ENCODE measurements at regions not wholly inside any gene's neighbourhood (a gene's known extent, or its start where the extent isn't known, plus 50 kb on each side); places are given as distances from the start of the nearest gene placed in this dataset.

DNA sequence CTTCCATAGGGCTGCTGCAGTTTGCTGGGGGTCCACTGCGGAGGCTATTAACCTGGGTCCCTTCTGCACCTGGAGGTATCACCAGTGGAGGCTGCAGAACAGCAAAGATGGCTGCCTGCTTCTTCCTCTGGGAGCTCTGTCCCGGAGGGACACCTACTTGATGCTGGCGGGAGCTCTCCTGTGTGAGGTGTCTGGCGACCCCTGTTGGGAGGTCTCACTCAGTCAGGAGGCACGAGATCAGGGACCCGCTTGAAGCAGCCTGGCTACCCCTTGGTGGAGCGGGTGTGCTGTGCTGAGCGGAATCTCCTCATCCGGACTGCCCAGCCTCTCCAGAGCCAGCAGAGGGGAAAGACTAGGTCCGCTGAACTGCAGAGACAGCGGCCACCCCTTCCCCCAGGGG, 56.0 kb upstream of the CTXND1 start:
- Mint-ChIP-seq H3K36me3 (no peaks in the 10 kb centered on the region), H3K4me3 (no peak overlapping the region)

DNA sequence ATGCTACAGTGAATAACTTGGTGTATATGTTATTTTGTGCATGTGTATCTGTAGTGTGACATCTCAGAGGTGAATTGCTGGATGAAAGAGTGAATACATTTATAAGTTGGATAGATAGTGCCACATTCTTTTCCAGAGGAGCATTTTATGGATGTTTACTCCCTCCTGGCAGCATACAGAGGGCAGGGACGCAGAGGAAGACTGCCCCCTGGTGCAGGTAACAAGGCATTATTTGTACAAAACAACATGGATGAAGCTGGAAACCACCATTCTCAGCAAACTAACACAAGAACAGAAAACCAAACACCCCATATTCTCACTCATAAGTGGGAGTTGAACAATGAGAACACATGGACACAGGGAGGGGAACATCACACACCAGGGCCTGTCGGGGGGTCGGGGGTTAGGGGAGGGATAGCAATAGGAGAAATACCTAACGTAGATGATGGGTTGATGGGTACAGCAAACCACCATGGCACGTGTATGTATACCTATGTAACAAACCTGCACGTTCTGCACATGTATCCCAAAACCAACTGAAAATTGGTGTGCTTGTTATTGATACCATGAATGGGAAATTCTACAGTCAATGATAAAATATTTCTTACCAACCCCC, 57.9 kb upstream of the CTXND1 start:
- CTCF ChIA-PET: interaction anchor here (1.0 kb wide), 1 partner anchor 67 kb away, joined by 3 read pairs; no protein-coding TSS in a partner anchor
- no peaks in the 10 kb centered on the region for H3K9me3 Mint-ChIP-seq
- DNase-seq: no peak
- H3K27ac Mint-ChIP-seq: no peak overlapping the region
- no peaks in the 10 kb centered on the region for H3K36me3 Mint-ChIP-seq
- H3K27me3 Mint-ChIP-seq: peaks cover 6% of the 10 kb centered on the region
- no peak overlapping the region for H3K4me3 Mint-ChIP-seq
- H3K4me1 Mint-ChIP-seq: no peaks in the 10 kb centered on the region

More for the DNA sequence above, 56.0 kb upstream of the CTXND1 start:
- peaks cover 4% of the 10 kb centered on the region for H3K9me3 Mint-ChIP-seq
- H3K27me3 Mint-ChIP-seq: peaks cover 6% of the 10 kb centered on the region
- CTCF ChIA-PET: no interaction called here
- H3K4me1 Mint-ChIP-seq: no peaks in the 10 kb centered on the region
- DNase-seq: no peak
- no peak overlapping the region for H3K27ac Mint-ChIP-seq

DNA sequence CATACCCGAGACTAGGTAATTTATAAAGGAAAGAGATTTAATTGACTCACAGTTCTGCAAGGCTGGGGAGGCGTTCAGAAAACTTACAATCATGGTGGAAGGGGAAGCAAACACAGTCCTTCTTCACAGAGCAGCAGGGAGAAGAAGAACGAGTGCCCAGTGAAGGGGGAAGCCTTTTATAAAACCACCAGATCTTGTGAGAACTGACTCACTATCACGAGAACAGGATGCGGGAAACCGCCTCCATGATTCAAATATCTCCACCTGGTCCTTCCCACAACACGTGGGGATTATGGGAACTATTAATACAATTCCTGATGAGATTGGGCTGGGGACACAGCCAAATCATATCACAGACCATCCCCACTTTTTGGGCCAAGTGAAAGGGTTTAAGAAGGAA, 58.8 kb upstream of the CTXND1 start:
- no peaks in the 10 kb centered on the region for H3K4me1 Mint-ChIP-seq
- peaks cover 12% of the 10 kb centered on the region for H3K27me3 Mint-ChIP-seq
- no peaks in the 10 kb centered on the region for H3K9me3 Mint-ChIP-seq
- CTCF ChIA-PET: no interaction called here
- no peak overlapping the region for H3K4me3 Mint-ChIP-seq
- no peak overlapping the region for H3K27ac Mint-ChIP-seq
- no peak for DNase-seq
- H3K36me3 Mint-ChIP-seq: no peaks in the 10 kb centered on the region

GRCh38 chr15:80315289-80315987, 63.4 kb upstream of the CTXND1 start:
- DNase-seq: no peak
- H3K27me3 Mint-ChIP-seq: peaks cover 10% of the 10 kb centered on the region
- no peaks in the 10 kb centered on the region for H3K9me3 Mint-ChIP-seq
- no peaks in the 10 kb centered on the region for H3K36me3 Mint-ChIP-seq
- CTCF ChIA-PET: no interaction called here
- H3K27ac Mint-ChIP-seq: no peak overlapping the region
- H3K4me1 Mint-ChIP-seq: no peaks in the 10 kb centered on the region
- no peak overlapping the region for H3K4me3 Mint-ChIP-seq

- no peaks in the 10 kb centered on the region for H3K4me1 Mint-ChIP-seq
Observed at GRCh38 chr15:80317389-80318182, 65.6 kb upstream of the CTXND1 start.

DNA sequence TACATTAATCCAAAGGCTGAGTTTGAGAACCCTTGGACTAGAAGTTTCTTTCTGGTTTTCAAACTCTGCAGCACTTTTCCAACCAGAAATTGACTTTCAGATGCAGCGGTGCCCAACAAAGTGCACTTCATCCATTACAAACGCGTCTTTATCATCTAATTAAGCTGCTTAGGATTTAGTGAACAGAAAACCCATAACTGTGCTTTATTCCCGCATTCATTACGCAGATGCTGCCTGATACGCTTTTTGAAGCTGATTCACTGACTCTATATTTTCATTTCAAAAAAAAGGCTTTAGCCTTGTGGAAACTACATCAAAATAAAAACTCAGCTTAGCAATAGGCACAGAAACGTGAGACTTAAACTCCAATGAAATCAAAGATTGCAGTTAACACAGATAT, 69.8 kb upstream of the CTXND1 start:
- peaks cover 4% of the 10 kb centered on the region for H3K27me3 Mint-ChIP-seq
- H3K36me3 Mint-ChIP-seq: no peaks in the 10 kb centered on the region
- DNase-seq: no peak
- no peak overlapping the region for H3K27ac Mint-ChIP-seq
- CTCF ChIA-PET: no interaction called here
- H3K9me3 Mint-ChIP-seq: no peaks in the 10 kb centered on the region
- no peaks in the 10 kb centered on the region for H3K4me1 Mint-ChIP-seq
- no peak overlapping the region for H3K4me3 Mint-ChIP-seq

More at GRCh38 chr15:80317389-80318182, 65.6 kb upstream of the CTXND1 start:
- no peak for DNase-seq
- Mint-ChIP-seq H3K27ac (no peak overlapping the region), H3K9me3 (no peaks in the 10 kb centered on the region), H3K36me3 (no peaks in the 10 kb centered on the region), H3K4me3 (no peak overlapping the region), H3K27me3 (peaks cover 10% of the 10 kb centered on the region)
- CTCF ChIA-PET: no interaction called here

DNA sequence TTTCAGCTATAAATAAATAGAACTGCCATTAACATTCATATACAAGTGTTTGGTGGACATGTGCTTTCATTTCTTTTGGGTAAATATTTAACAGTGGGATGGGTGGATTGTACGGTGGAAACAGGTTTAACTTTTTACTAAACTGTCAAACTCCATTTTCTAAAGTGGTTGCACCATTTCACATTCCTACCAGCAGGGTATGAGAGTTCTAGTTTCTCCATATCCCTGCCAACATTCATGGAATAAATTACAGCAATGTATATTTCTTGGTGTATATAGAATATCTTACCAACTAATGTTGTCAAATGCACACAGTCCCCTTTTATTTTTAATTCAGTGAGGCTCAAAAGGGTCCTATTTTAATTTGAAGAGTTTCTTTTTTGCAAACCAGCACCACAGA, 71.3 kb upstream of the CTXND1 start:
- no peak overlapping the region for H3K4me3 Mint-ChIP-seq
- H3K27ac Mint-ChIP-seq: no peak overlapping the region
- peaks cover 4% of the 10 kb centered on the region for H3K27me3 Mint-ChIP-seq
- H3K4me1 Mint-ChIP-seq: no peaks in the 10 kb centered on the region
- no peaks in the 10 kb centered on the region for H3K9me3 Mint-ChIP-seq
- CTCF ChIA-PET: no interaction called here
- H3K36me3 Mint-ChIP-seq: no peaks in the 10 kb centered on the region
- DNase-seq: no peak

- CTCF ChIA-PET: no interaction called here
Observed at GRCh38 chr15:80324545-80325080, 72.6 kb upstream of the CTXND1 start.

GRCh38 chr15:80325206-80325605, 73.2 kb upstream of the CTXND1 start:
- Mint-ChIP-seq H3K36me3 (no peaks in the 10 kb centered on the region), H3K27me3 (no peaks in the 10 kb centered on the region), H3K4me3 (no peak overlapping the region), H3K4me1 (no peaks in the 10 kb centered on the region), H3K27ac (no peak overlapping the region), H3K9me3 (no peaks in the 10 kb centered on the region)
- DNase-seq: no peak
- CTCF ChIA-PET: no interaction called here

More at GRCh38 chr15:80324545-80325080, 72.6 kb upstream of the CTXND1 start:
- H3K9me3 Mint-ChIP-seq: no peaks in the 10 kb centered on the region
- H3K27ac Mint-ChIP-seq: no peak overlapping the region
- H3K36me3 Mint-ChIP-seq: no peaks in the 10 kb centered on the region
- no peak overlapping the region for H3K4me3 Mint-ChIP-seq
- no peak for DNase-seq
- H3K27me3 Mint-ChIP-seq: no peaks in the 10 kb centered on the region
- no peaks in the 10 kb centered on the region for H3K4me1 Mint-ChIP-seq

- Mint-ChIP-seq H3K36me3 (no peaks in the 10 kb centered on the region), H3K27ac (no peak overlapping the region), H3K27me3 (no peaks in the 10 kb centered on the region), H3K4me1 (no peaks in the 10 kb centered on the region), H3K4me3 (no peak overlapping the region), H3K9me3 (no peaks in the 10 kb centered on the region)
- CTCF ChIA-PET: no interaction called here
- no peak for DNase-seq
Observed at GRCh38 chr15:80326270-80326669, 74.3 kb upstream of the CTXND1 start.

DNA sequence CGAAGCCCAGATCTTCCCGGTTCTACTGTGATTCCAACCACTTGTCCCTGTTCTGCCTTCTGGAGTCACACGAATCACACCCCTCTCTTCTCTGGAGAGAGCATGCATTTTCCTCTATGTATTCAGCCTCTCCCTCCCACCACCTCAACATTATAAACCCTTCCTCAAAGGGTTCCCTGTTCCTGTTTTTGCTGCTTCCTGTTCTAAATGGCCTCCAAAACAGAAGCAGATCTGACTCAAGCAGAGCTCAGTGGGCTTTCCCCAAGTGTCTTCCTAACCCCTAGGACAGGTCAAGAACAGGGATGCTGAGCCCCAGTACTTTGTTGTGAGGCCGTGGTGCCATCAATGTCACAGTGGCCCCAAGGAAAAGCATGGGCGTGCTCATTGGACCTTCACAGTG, 75.7 kb upstream of the ARNT2 start:
- no peak for DNase-seq
- Mint-ChIP-seq H3K36me3 (no peaks in the 10 kb centered on the region), H3K9me3 (no peaks in the 10 kb centered on the region), H3K4me1 (no peaks in the 10 kb centered on the region), H3K27me3 (no peaks in the 10 kb centered on the region), H3K4me3 (no peak overlapping the region), H3K27ac (no peak overlapping the region)
- CTCF ChIA-PET: no interaction called here

DNA sequence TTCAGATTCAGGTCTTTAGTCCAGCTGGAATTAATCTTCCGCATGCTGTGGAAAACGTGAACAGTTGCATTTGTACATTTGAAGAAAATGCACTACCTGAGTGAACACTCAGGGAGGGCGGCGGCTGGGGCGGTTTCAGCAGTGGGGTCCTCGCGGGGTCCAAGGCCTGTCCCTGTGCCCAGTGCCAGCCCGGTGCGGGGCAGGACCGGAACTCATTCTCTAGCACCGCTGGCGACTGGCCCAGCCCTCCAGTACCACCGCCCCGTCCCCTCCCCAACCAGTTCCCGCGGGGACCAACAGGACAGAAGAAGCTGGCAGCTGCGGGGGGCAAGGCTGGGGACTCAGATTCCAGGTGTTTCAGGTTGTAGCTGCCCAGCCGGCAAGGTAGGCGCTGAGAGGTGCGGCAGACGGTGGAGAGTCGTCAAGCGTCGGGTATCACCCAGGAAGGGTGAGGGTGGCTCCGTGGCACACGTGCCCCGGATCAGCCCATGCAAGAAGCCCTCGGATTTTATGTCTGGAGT, 72.2 kb upstream of the ARNT2 start:
- CTCF ChIA-PET: no interaction called here
- Mint-ChIP-seq H3K36me3 (no peaks in the 10 kb centered on the region), H3K9me3 (no peaks in the 10 kb centered on the region), H3K4me3 (no peak overlapping the region), H3K27me3 (peaks cover 4% of the 10 kb centered on the region), H3K4me1 (no peaks in the 10 kb centered on the region), H3K27ac (no peak overlapping the region)
- DNase-seq: no peak

GRCh38 chr15:80333261-80333660, 70.9 kb upstream of the ARNT2 start:
- no peaks in the 10 kb centered on the region for H3K4me1 Mint-ChIP-seq
- H3K4me3 Mint-ChIP-seq: no peak overlapping the region
- CTCF ChIA-PET: no interaction called here
- no peaks in the 10 kb centered on the region for H3K9me3 Mint-ChIP-seq
- no peak for DNase-seq
- H3K27ac Mint-ChIP-seq: no peak overlapping the region
- no peaks in the 10 kb centered on the region for H3K36me3 Mint-ChIP-seq
- H3K27me3 Mint-ChIP-seq: peaks cover 4% of the 10 kb centered on the region

DNA sequence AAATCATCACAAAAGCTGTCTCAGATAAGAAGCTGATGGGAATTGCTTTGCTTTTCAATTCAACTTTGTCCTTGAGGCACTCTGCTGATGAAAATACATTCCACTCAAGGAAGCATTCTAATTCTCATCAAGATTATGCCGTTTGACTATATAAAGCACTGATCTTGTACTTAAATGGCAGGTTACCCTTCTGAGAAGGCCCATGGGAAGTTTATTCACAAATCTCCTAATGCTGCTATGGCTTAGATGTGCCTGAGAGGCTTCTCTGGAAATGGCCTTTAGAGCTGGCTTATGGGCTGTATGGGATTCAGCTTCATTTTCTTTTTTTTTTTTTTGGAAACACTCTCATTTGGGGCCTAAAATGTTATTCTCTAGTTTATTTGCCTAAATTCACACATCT, 69.7 kb upstream of the ARNT2 start:
- DNase-seq: no peak
- CTCF ChIA-PET: no interaction called here
- Mint-ChIP-seq H3K4me3 (no peak overlapping the region), H3K9me3 (no peaks in the 10 kb centered on the region), H3K27me3 (peaks cover 4% of the 10 kb centered on the region), H3K27ac (no peak overlapping the region), H3K4me1 (no peaks in the 10 kb centered on the region), H3K36me3 (no peaks in the 10 kb centered on the region)

All from activated naive CD4-positive, alpha-beta T cell treated with anti-CD3 and anti-CD28 coated beads, Interleukin-2, amount 10 ng/mL, durations not matched to agents 7 days and 5 days (primary cell).